Naive thymus-derived CD4-positive, alpha-beta T cell (primary cell): ENCODE measurements at regions not wholly inside any gene's neighbourhood (a gene's known extent, or its start where the extent isn't known, plus 50 kb on each side); places are given as distances from the start of the nearest gene placed in this dataset.

Experiments used
- ATAC-seq: fragments of 150-1000 bp; cut with Tn5 transposase; 2 replicates; pipeline ENCODE4 v1.10.0; 2021; ENCODE audit warnings: mild to moderate bottlenecking, moderate library complexity
- CTCF ChIA-PET: fragments of 350-600 bp; sonication (Branson Sonifier 250); formaldehyde crosslinking; loops from one replicate; lab custom pipeline; 2021; ENCODE audit warnings: antibody characterized with exemption; lab: Charles Lee
- POLR2A ChIA-PET: fragments of 350-600 bp; sonication (Branson Sonifier 250); formaldehyde crosslinking; loops from one replicate; lab custom pipeline; 2021; ENCODE audit warnings: antibody characterized with exemption, inconsistent platforms; lab: Charles Lee
- DNase-seq, 9 donors: peaks; one replicate each; pipeline versions ENCODE4 v3.0.0 to v3.0.0-alpha.2; 2020 to 2022; ENCODE audit warnings: mixed read lengths in 1 of 9
- H3K27ac ChIP-seq: one replicate; pipeline ENCODE4 v1.7.0; 2013; ENCODE audit warnings: mild to moderate bottlenecking, low read depth, low read length, moderate library complexity
- H3K27me3 ChIP-seq, 2 donors: one replicate each; pipeline ENCODE4 v1.7.0; 2013; ENCODE audit warnings: low read length in 2 of 2, mild to moderate bottlenecking in 2 of 2, moderate library complexity in 2 of 2; ENCODE audit not compliant: control insufficient read depth in 2 of 2, insufficient read depth in 2 of 2
- H3K36me3 ChIP-seq, 3 experiments: 1 replicate in 2 of 3; 2 replicates in 1 of 3; pipeline ENCODE4 v1.7.0; 2013; ENCODE audit warnings: low read length in 3 of 3, mild to moderate bottlenecking in 3 of 3, moderate library complexity in 1 of 3; ENCODE audit not compliant: insufficient read depth in 3 of 3, control insufficient read depth in 2 of 3
- H3K4me1 ChIP-seq, 2 donors: one replicate each; pipeline ENCODE4 v1.7.0; 2013; ENCODE audit warnings: low read length in 2 of 2, mild to moderate bottlenecking in 2 of 2, moderate library complexity in 1 of 2; ENCODE audit not compliant: control insufficient read depth in 2 of 2, insufficient read depth in 2 of 2
- H3K4me3 ChIP-seq: 2 replicates; pipeline ENCODE4 v1.7.0; 2013; ENCODE audit warnings: mild to moderate bottlenecking, low read length
- H3K9me3 ChIP-seq, 3 experiments: 1 replicate in 2 of 3; 2 replicates in 1 of 3; pipeline ENCODE4 v1.7.0; 2013; ENCODE audit warnings: low read length in 3 of 3; ENCODE audit not compliant: control insufficient read depth in 2 of 3
- H3K27ac Mint-ChIP-seq, 9 donors: one replicate each; pipeline ENCODE4 v1.8.0; 2020 to 2022; ENCODE audit warnings: mixed read lengths in 9 of 9, mild to moderate bottlenecking in 8 of 9, moderate library complexity in 5 of 9, inconsistent platforms in 2 of 9
- H3K27me3 Mint-ChIP-seq, 5 donors: one replicate each; pipeline ENCODE4 v1.8.0; 2021 to 2022; ENCODE audit warnings: mixed read lengths in 5 of 5, mild to moderate bottlenecking in 1 of 5
- H3K36me3 Mint-ChIP-seq, 5 donors: one replicate each; pipeline ENCODE4 v1.8.0; 2020 to 2022; ENCODE audit warnings: mixed read lengths in 5 of 5, mild to moderate bottlenecking in 3 of 5, inconsistent platforms in 1 of 5
- H3K4me1 Mint-ChIP-seq, 7 donors: one replicate each; pipeline ENCODE4 v1.8.0; 2020 to 2022; ENCODE audit warnings: mixed read lengths in 7 of 7, mild to moderate bottlenecking in 3 of 7, inconsistent platforms in 1 of 7
- H3K4me3 Mint-ChIP-seq, 10 donors: one replicate each; pipeline ENCODE4 v1.8.0; 2020 to 2022; ENCODE audit warnings: mild to moderate bottlenecking in 10 of 10, mixed read lengths in 10 of 10, moderate library complexity in 6 of 10, inconsistent platforms in 2 of 10
- H3K9me3 Mint-ChIP-seq, 11 donors: one replicate each; pipeline ENCODE4 v1.8.0; 2020 to 2022; ENCODE audit warnings: mixed read lengths in 11 of 11, mild to moderate bottlenecking in 4 of 11, inconsistent platforms in 1 of 11, moderate library complexity in 1 of 11
- intact Hi-C, 2 donors: fragments of 100-400 bp; cut with micrococcal nuclease; formaldehyde crosslinking; loops; one replicate each; pipeline ENCODE4 v1.15.1; 2023

GRCh38 chr18:61946449-61946848 lies 53.6 kb upstream of the RNF152 start:
- CTCF ChIA-PET: no interaction called here
- peaks cover 0 to 57% (median 0%) of the 10 kb centered on the region in 5 donors for H3K27me3 Mint-ChIP-seq
- DNase-seq (no peak), ATAC-seq (no peak)
- no peak overlapping the region for H3K27ac ChIP-seq
- intact Hi-C loops: loop anchor here in 1 of 2 donors (5.0 kb wide), 1 partner anchor 54 kb away; the partner anchor contains the start of gene RNF152
- H3K4me3 ChIP-seq: no peak overlapping the region
- no peaks in the 10 kb centered on the region for H3K27me3 ChIP-seq
- H3K4me1 Mint-ChIP-seq: peaks cover 7 to 19% (median 12%) of the 10 kb centered on the region in 7 donors
- no peaks in the 10 kb centered on the region for H3K36me3 ChIP-seq
- no peak overlapping the region for H3K4me3 Mint-ChIP-seq
- H3K9me3 Mint-ChIP-seq: peaks cover 0 to 2% (median 0%) of the 10 kb centered on the region in 11 donors
- H3K4me1 ChIP-seq: peaks cover 4 to 9% of the 10 kb centered on the region in 2 donors
- POLR2A ChIA-PET: no interaction called here
- peaks cover 0 to 5% (median 0%) of the 10 kb centered on the region in 5 donors for H3K36me3 Mint-ChIP-seq
- no peak overlapping the region for H3K27ac Mint-ChIP-seq
- H3K9me3 ChIP-seq: no peaks in the 10 kb centered on the region

- no peak overlapping the region for H3K4me3 Mint-ChIP-seq
- peaks cover 0 to 41% (median 0%) of the 10 kb centered on the region in 5 donors for H3K27me3 Mint-ChIP-seq
- no peak overlapping the region for H3K4me3 ChIP-seq
- H3K4me1 Mint-ChIP-seq: peaks cover 7 to 22% (median 16%) of the 10 kb centered on the region in 7 donors
- H3K4me1 ChIP-seq: peaks cover 4 to 8% of the 10 kb centered on the region in 2 donors
- no peaks in the 10 kb centered on the region for H3K9me3 ChIP-seq
- intact Hi-C loops: loop anchor here in 1 of 2 donors (2.0 kb wide), 1 partner anchor 33 kb away; no protein-coding TSS in a partner anchor
- ATAC-seq: no peak
- H3K9me3 Mint-ChIP-seq: peaks cover 0 to 7% (median 1%) of the 10 kb centered on the region in 11 donors
- ChIA-PET CTCF (no interaction called here), POLR2A (no interaction called here)
- no peaks in the 10 kb centered on the region for H3K36me3 ChIP-seq
- H3K27ac ChIP-seq: no peak overlapping the region
- peak overlapping the region in 1 of 9 donors; percentile 43 for H3K27ac Mint-ChIP-seq
- H3K36me3 Mint-ChIP-seq: peaks cover 0 to 12% (median 0%) of the 10 kb centered on the region in 5 donors
- no peaks in the 10 kb centered on the region for H3K27me3 ChIP-seq
- DNase-seq: no peak
Observed at GRCh38 chr18:61943175-61943964, 50.6 kb upstream of the RNF152 start.
